Adrenal gland (tissue), 5 donors: ENCODE measurements at regions not wholly inside any gene's neighbourhood (a gene's known extent, or its start where the extent isn't known, plus 50 kb on each side); places are given as distances from the start of the nearest gene placed in this dataset.
"Not testable (repeated sequence)": the region's sequence is repeated elsewhere in the genome, so short reads cannot be mapped to it uniquely, and the experiment has no call there.

Experiments used
- CTCF ChIP-seq, 6 experiments: fragments of 450-650 bp in 4 of 6; fragments of 200-600 bp in 2 of 6; sonication (generic) in 1 of 6; IDR thresholded peaks; 1 replicate in 5 of 6; 2 replicates in 1 of 6; pipeline versions ENCODE4 v1.5.1 to v1.8.0; 2016 to 2021; ENCODE audit warnings: antibody characterized with exemption in 6 of 6, mild to moderate bottlenecking in 2 of 6, moderate library complexity in 1 of 6
- POLR2A ChIP-seq, 2 donors: fragments of 450-650 bp; IDR thresholded peaks; one replicate each; pipeline ENCODE4 v1.6.1; 2017; ENCODE audit warnings: antibody characterized with exemption in 2 of 2, mild to moderate bottlenecking in 2 of 2, moderate library complexity in 1 of 2
- donor health status: DM: no; HTN: no; CAD: no.

GRCh38 chr1:41968557-41968956 is 49.8 kb upstream of the HIVEP3 start:
- not testable (repeated sequence) for TF ChIP-seq CTCF, POLR2A (IDR thresholded peaks at IDR 0.05)
